ENCODE measurements at regions not wholly inside any gene's neighbourhood (a gene's known extent, or its start where the extent isn't known, plus 50 kb on each side); places are given as distances from the start of the nearest gene placed in this dataset.
"Not testable (repeated sequence)": the region's sequence is repeated elsewhere in the genome, so short reads cannot be mapped to it uniquely, and the experiment has no call there.

DNA sequence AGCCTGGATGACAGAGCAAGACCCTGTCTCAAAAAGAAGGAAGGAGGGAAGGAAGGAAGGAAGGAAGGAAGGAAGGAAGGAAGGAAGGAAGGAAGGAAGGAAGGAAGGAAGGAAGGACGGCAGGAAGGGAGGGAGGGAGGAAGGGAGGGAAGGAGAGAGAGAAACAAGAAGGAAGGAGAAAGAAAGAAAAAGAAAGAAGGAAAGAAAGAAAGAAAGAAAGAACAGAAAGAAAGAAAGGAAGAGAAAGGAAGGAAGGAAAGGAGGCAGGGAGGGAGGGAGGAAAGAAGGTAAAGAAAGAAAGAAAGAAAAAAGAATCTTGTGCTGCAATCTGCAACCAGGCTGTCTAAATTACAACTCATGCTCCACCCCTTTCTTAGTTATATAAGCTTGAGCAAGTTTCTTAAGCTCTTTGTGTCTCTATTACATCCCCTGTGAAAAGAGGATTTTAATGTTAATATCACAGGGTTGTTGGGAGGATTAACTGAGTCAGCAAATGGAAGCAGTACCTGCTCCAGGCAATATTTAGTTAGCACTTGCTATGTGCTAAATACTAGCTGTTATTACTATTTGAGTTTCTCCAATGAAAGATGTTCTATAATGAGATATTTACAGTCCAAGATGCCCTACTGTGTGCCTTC lies 917.9 kb upstream of the AUTS2 start:
- DNase-seq: no peak

GRCh38 chr7:68682910-68683309 lies 915.4 kb upstream of the AUTS2 start:
- no peak for DNase-seq

DNA sequence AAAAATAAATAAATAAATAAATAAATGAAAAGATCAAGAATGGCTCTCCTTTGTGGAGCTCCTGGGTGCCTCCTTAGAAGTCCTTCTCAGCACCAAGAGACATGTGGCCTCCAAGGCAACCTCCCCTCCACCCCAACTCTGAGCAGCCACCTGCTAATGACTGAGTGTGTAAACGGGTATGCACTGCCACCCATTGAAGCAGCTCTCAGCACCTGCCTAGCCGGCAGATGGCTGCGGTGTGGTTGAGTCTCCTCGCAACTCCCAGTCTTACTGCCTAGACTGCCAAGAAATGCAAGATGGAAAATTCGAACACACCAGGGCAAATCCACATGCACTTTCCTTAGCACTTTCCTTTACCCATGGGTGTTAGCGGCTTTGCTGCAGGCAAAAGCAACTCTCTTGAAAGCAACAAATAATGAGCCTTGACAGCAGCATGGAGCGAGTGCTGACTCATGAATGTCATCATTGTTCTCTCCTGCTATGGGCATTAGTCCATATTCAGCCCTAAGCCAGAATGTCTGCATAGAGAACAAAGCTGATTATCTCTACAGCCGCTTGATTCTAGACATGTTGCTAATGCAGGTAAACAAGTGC lies 913.9 kb upstream of the AUTS2 start:
- peak; percentile 30 for DNase-seq

DNA sequence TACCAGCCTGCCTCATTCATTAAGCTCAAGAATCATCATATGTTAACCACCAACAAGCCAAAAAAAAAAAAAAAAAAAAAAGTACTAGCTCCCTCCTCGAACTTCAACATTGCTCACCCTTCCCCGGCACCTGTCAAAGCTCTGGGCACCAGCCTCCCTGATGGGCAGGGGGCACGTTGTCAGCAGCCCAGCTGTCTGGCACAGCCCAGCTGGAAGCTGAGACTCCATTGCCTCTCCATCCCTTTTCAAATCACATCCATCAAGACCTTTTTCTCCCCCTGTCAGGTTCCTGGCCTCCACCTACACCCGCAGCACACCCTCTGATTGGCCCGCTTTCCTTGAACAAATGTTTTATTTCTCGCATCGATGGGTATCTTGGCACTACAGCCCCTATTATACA lies 913.3 kb upstream of the AUTS2 start:
- DNase-seq: no peak

- DNase-seq: no peak
Observed at GRCh38 chr7:68688416-68689086, 909.7 kb upstream of the AUTS2 start.

DNA sequence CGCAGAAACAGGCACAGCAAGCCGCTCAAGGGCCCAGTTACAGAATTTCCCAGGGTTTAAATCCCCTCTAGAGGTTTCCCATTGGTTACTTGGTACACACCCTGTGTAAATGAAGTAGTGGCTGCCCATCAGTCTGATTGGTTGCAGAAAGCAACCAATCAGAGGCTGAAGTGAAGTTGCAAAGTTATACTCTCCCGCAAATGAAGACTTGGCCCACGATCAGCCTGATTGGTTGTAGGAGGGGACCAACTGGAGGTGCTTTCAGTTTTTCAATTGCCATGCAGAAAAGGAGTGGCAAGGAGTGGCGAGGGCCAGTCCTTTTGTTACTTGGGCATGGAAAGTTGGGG lies 909.2 kb upstream of the AUTS2 start:
- DNase-seq: no peak

GRCh38 chr7:68691261-68692216 lies 906.7 kb upstream of the AUTS2 start:
- peak; percentile 98 for DNase-seq

DNA sequence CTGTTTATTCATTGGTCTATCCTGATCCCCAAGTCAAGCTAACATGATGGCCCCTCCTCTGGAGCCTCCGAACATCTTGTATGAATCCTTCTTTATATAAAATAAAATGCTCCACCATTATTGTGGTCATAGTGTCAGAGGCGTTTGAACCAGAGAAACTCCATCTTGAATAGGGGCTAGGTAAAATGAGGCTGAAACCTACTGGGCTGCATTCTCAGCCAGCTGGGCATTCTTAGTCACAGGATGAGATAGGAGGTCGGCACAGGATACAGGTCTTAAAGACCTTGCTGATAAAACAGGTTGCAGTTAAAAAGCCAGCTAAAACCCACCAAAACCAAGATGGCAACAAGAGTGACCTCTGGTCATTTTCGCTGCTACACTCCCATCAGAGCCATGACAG lies 905.8 kb upstream of the AUTS2 start:
- no peak for DNase-seq

- peak; percentile 70 for DNase-seq
Observed at GRCh38 chr7:68694656-68695055, 903.6 kb upstream of the AUTS2 start.

DNA sequence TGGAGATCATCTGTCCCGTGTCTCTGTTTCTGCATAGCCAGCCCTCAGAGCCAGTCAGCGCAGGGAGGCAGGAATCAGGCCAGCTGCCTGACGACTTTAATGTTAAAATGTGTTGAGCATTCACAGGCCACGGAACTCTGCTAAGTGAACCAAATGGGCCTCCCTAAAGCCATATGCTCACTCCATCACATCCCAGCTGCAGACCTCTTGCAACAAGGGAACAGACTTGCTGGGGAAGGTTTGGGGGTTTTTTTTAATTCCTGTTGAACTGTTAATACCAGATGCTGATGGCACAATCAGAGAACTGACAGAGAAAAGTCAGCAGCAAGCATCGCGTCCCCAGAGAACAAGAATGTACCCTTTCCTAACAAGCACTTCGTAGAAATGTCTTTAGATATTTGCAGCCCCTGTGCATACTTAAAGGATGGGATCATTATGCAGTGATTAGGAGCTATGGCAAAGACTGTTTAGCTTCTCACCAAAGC lies 900.4 kb upstream of the AUTS2 start:
- peak; percentile 91 for DNase-seq

DNA sequence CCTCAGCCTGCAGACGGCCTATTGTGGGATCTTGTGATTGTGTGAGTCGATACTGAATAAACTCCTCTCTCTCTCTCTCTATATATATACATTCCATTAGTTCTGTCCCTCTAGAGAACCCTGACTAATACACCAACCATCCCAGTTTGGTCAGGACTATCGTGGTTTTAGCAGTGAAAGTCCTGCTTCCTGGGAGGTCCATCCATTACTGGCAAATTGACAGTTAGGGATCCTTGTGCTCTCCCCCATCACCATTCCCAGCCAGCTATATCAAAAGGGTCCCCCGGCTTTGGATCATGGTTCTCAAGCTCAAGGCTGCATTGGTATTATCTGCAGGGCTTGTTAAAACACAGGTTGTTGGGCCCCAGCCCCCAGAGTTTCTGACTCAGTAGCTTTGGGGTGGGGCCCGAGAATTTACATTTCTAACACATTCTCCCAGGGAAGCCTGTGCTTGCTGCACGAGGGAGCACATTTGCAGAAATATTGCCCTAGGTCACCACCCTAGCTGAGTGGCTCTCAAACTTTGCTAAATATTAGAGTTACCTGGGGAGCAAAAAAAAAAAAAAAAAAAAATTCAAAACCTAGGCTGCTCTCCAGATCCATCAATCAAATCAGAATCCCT lies 899.1 kb upstream of the AUTS2 start:
- DNase-seq: peak; percentile 99

GRCh38 chr7:68700414-68700813 lies 897.9 kb upstream of the AUTS2 start:
- DNase-seq: peak; percentile 94

DNA sequence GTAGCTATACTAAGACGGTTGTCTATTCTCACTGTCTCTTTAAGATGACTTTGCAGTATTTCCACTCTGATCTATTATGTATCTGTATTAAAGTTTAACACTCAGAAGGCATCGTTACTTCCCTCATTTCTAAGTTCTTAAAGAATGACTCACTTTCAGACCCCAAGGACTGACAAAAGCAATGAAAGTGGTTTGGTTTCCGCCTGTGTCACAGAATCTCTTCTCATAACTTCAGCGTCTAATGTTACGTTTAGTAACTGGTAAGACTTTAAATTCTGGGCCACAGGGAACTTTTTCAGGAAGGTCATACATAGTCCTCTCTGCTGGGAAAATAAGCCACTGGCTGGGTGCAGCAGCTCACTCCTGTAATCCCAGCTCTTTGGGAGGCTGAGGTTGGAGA lies 892.0 kb upstream of the AUTS2 start:
- DNase-seq: peak; percentile 99

- no peak for DNase-seq
Observed at GRCh38 chr7:68707159-68707558, 891.1 kb upstream of the AUTS2 start.

DNA sequence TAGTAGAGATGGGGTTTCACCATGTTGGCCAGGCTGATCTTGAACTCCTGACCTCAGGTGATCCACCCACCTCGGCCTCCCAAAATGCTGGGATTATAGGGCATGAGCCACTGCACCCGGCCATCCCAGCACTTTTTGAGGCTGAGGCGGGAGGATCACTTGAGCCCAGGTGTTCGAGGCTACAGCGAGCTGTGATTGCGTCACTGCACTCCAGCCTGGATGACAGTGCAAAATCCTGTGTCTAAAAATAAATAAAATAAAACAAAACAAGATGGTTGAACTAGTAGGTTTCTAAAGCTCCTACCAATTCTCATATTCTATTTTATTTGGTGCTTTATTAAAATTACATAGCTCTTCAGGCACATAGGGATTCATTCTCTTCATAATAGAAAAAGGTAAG lies 890.3 kb upstream of the AUTS2 start:
- no peak for DNase-seq

- DNase-seq: no peak
Observed at GRCh38 chr7:68712956-68713495, 885.2 kb upstream of the AUTS2 start.

- not testable (repeated sequence) for DNase-seq
Observed at GRCh38 chr7:68714135-68714534, 884.1 kb upstream of the AUTS2 start.

DNA sequence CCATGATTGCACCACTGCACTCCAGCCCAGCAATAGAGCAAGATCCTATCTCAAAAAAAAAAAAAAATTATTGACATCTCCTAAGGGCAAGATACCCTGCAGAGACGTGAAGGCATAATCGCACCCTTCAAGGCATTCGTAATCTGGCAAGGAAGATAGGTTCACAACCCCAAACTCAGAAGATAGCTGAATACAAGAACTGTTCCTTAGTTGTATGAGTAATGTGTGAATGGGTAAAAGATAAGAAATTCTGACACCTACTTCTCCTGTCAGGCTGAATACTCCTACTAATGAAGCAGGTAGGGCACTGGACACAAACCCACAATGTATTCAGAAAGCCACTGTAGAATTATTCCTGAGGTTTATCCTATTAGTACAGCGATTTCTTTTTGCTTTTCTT lies 882.4 kb upstream of the AUTS2 start:
- no peak for DNase-seq

DNA sequence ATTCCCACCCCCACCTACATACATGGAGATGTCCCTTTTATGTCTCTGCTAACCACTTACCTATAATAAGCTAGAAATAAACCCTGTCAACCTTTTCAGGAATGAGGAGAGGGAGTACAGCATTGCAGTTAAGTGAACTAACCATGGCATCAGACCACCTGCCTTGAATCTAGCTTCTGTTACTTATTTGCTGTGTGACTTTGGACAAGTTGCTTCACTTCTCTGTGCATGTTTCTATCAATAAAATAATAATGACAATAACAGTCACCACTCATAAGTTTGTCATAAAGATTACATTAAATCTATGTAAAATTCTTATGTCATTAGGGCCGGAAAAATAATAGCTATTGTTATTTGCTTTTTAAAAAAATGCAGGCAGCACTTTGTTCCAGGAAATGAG lies 881.1 kb upstream of the AUTS2 start:
- no peak for DNase-seq

DNA sequence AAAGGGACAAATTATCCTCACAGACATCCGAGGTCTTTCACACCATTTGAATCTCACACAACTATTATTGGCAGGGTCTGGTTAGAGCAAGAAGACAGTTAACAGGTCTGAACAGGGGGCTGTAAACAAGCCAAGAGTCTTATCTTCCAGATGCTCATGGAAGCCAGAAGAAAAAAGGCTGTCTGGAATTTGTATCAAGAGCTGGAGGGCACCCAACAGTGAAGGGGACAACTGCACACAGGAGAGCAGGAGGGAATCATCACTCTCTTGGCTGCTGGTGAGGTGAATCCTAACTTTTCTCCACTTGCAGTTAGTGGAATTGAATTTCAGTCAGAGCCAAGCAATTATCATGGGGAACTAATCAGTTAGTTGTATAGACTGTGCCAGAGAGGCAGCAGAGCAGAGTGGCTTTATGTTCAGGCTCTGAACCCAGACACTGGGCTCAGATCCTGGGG lies 880.2 kb upstream of the AUTS2 start:
- no peak for DNase-seq

DNA sequence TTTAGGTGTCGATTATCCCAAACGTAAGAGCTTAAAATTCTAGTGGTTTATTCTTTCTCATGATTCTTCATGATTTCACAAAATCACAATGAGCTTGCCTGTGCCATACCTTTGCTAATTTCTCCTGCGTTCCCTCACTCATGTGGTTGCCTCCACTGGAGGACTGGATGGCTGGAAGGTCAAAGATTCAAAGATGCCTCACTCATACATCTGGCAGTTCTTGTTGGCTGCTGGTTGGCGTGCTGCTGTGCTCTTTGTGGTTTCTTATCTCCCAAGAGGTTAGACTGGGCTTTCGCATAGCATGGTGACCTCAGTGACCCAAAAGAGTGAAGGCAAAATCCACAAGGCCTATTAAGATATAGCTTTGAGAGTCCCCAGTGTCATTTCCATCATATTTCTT lies 877.6 kb upstream of the AUTS2 start:
- peak; percentile 50 for DNase-seq

DNA sequence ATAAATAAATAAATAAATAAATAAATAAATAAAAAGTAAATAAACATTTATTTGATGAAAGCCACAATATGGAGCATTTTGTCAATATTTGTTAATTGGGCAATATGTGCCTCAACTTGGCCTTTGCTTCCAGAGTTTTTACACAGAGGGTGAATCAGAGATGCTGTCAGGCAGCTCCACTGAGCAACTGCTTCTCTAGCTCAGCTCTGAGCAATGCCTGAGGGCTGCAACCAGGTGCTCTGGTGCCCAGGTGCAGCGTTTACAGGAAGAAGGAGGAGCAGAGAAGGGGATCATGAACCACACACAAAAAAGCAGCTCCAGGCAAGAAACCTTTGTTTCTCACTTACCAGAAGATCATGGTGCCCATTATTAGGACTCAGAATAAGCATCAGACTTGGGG lies 876.2 kb upstream of the AUTS2 start:
- no peak for DNase-seq
